Gastroesophageal sphincter (tissue), 3 donors: ENCODE measurements at regions not wholly inside any gene's neighbourhood (a gene's known extent, or its start where the extent isn't known, plus 50 kb on each side); places are given as distances from the start of the nearest gene placed in this dataset.

Experiments
- EP300 ChIP-seq: sonication (generic); formaldehyde crosslinking; IDR thresholded peaks from one replicate; pipeline ENCODE4 v1.6.1; 2017; ENCODE audit warnings: antibody characterized with exemption, mild to moderate bottlenecking
- POLR2A ChIP-seq, 2 donors: fragments of 450-650 bp; IDR thresholded peaks; one replicate each; pipeline ENCODE4 v1.6.1; 2017; ENCODE audit warnings: antibody characterized with exemption in 2 of 2, mild to moderate bottlenecking in 2 of 2, moderate library complexity in 1 of 2
- POLR2AphosphoS5 ChIP-seq: sonication (generic); formaldehyde crosslinking; IDR thresholded peaks from one replicate; pipeline ENCODE4 v1.6.1; 2017; ENCODE audit warnings: antibody characterized with exemption
- TF ChIP-seq, protein P1 (sequence below), 4 experiments: fragments of 200-600 bp in 2 of 4; fragments of 450-650 bp in 2 of 4; sonication (generic) in 1 of 4; IDR thresholded peaks; one replicate each; pipeline ENCODE4 v1.5.1; 2017 to 2019; ENCODE audit warnings: antibody characterized with exemption in 4 of 4, mild to moderate bottlenecking in 2 of 4, moderate library complexity in 2 of 4

DNA sequence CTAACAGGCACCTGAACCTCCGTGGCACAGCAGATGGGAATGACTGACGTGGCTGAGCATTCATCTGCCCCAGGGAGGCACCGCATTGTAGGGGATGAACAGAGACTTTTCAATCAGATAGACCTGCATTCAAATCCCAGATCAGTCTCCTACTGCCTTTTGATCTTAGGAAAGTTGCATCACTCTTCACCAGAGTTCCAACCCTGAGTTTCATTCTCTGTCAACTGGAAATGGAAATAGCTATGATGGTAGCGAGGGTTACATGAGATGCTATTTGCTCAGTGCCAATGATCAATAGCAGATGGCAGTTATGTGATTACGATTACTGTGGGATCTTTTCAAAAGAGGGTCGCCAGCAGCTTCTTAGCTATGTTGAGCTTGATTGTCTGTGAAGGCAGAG is 189.3 kb upstream of the RFC3 start:
- TF ChIP-seq, protein P1, sequence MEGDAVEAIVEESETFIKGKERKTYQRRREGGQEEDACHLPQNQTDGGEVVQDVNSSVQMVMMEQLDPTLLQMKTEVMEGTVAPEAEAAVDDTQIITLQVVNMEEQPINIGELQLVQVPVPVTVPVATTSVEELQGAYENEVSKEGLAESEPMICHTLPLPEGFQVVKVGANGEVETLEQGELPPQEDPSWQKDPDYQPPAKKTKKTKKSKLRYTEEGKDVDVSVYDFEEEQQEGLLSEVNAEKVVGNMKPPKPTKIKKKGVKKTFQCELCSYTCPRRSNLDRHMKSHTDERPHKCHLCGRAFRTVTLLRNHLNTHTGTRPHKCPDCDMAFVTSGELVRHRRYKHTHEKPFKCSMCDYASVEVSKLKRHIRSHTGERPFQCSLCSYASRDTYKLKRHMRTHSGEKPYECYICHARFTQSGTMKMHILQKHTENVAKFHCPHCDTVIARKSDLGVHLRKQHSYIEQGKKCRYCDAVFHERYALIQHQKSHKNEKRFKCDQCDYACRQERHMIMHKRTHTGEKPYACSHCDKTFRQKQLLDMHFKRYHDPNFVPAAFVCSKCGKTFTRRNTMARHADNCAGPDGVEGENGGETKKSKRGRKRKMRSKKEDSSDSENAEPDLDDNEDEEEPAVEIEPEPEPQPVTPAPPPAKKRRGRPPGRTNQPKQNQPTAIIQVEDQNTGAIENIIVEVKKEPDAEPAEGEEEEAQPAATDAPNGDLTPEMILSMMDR (IDR thresholded peaks at IDR 0.05) = no peak
- TF ChIP-seq POLR2AphosphoS5 = no peak
- no peak for TF ChIP-seq EP300
- TF ChIP-seq POLR2A (IDR thresholded peaks at IDR 0.05) = no peak
